ENCODE measurements at regions not wholly inside any gene's neighbourhood (a gene's known extent, or its start where the extent isn't known, plus 50 kb on each side); places are given as distances from the start of the nearest gene placed in this dataset.
A peak's percentile ranks its signal among the peaks of the same experiment; 100 is the strongest.

DNA sequence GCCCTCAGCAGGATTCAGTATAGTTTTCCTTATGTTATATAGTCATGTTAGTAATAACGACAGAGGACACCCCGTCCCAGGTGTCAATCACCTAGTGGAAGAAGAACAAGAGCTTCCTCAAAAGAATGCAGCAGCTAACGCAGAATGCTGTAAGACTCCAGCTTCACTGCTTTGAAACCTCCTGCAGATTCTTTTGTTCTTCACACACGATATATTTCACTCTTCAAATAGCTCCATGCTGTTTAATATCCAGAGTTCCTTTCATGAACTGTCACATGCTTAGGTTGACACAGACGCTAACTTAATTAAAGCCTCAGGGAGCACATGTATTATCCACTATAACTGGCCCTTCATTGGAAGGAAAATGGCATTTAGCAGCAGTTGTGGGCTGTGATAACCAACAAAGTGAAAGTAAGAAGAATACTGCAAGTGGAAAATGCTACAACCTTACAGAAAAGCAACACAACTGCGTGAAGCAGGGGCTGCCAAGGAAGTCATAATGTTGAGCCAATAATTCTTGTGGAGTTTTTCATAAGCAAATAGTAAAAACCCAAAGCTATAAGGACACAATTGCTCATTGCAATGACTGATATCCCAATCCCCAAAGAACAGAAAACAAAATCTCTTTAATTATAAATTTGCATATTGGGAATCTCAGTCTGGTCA is 387.5 kb downstream of the PLK2 start:
- no peak for DNase-seq (ENCODE audit: low read depth)
- TF ChIP-seq, protein P1, sequence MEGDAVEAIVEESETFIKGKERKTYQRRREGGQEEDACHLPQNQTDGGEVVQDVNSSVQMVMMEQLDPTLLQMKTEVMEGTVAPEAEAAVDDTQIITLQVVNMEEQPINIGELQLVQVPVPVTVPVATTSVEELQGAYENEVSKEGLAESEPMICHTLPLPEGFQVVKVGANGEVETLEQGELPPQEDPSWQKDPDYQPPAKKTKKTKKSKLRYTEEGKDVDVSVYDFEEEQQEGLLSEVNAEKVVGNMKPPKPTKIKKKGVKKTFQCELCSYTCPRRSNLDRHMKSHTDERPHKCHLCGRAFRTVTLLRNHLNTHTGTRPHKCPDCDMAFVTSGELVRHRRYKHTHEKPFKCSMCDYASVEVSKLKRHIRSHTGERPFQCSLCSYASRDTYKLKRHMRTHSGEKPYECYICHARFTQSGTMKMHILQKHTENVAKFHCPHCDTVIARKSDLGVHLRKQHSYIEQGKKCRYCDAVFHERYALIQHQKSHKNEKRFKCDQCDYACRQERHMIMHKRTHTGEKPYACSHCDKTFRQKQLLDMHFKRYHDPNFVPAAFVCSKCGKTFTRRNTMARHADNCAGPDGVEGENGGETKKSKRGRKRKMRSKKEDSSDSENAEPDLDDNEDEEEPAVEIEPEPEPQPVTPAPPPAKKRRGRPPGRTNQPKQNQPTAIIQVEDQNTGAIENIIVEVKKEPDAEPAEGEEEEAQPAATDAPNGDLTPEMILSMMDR (IDR thresholded peaks at IDR 0.05; ENCODE audit: low read length, missing control alignments), result no peak
- peak overlapping the region; percentile 1 for H3K4me3 ChIP-seq (replicated peaks; ENCODE audit: low read depth, low read length)

DNA sequence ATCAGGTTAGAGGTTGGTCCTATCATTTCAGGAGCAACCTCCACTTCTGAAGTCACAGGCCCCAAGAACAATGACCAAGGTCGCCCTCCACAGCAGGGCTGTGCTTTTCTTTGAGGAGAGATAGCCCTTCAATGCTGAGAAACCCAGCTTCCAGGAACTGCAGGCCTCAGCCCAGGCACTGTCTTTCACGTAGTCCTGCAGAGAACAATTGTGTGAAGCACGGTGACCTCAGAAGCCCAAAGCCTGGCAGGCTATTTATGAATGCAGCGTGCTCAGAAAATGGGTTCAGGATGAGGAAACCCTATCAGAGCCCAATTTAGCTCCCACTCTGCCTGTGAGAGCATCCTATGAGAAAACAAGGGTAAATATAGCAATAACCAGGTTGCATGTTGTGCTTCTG is 388.3 kb downstream of the PLK2 start:
- peak; percentile 24 for DNase-seq (ENCODE audit: low read depth)

DNA sequence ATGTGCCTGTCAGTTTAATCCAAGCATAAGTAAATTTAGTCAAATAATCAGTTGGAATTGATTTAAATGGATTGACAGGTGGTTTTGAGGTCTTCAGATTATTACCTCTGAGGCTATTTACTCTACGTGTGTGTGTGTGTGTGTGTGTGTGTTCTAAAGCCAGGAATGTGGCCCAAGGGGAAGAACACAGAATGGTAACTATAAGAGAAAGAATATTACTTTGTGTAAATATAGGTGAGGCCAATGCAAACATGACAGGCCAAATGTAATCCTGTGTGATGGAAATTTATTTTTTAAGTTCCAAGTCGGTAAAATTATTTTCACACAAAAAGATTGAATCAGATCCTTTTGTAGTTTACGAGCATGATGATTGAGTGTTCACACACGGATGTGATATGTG is 390.0 kb downstream of the PLK2 start:
- H3K4me3 ChIP-seq (replicated peaks; ENCODE audit: low read depth, low read length), result no peak overlapping the region
- TF ChIP-seq, protein P1 (IDR thresholded peaks at IDR 0.05; ENCODE audit: low read length, missing control alignments), result no peak
- no peak for DNase-seq (ENCODE audit: low read depth)

More for the DNA sequence above, 388.3 kb downstream of the PLK2 start:
- no peak overlapping the region for H3K4me3 ChIP-seq (replicated peaks; ENCODE audit: low read depth, low read length)
- TF ChIP-seq, protein P1 (IDR thresholded peaks at IDR 0.05; ENCODE audit: low read length, missing control alignments), result no peak

DNA sequence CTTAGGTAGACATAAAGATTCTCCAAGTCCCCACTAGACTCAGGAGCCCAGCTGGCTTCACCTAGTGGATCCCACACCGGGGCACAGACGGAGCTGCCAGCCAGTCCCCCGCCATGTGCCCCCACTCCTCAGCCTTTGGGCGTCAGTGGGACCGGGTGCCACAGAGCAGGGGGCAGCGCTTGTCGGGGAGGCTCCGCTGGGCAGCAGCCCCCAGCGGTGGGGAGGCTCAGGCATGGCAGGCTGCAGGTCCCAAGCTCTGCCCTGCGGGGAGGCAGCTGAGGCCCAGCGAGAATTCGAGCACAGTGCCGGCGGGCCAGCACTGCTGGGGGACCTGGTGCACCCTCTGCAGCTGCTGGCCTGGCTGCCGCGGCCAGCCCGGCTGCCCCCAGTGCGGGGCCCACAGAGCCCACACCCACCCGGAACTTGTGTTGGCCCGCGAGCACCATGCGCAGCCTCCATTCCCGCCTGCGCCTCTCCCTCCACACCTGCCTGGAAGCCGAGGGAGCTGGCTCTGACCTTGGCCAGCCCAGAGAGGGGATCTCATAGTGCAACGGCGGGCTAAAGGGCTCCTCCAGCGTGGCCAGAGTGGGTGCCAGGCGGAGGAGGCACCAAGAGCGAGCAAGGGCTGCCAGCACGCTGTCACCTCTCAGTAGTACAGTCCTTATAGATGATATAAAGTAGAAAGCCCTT is 390.7 kb downstream of the PLK2 start:
- no peak for DNase-seq (ENCODE audit: low read depth)
- TF ChIP-seq, protein P1 (IDR thresholded peaks at IDR 0.05; ENCODE audit: low read length, missing control alignments), result no peak
- no peak overlapping the region for H3K4me3 ChIP-seq (replicated peaks; ENCODE audit: low read depth, low read length)

DNA sequence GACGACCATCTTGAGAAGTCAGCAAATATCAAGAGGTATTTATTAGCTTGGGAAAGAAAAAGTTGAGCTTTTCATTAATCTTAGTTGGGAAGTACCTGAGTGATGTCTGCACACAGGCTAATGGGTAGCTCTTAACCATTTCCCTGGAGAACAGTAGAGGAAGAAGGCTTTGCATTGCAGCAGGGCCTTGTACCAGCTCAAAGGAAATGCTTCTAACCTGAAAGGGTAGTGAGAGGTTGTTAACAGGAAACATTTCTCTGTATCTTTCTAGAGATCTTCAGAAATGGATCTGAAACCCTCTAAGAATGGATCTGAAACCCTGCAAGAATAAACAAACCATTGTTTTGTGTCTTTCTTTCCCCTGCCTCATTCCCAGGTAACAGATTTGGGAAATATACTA is 393.3 kb downstream of the PLK2 start:
- TF ChIP-seq, protein P1 (IDR thresholded peaks at IDR 0.05; ENCODE audit: low read length, missing control alignments), result no peak
- DNase-seq (ENCODE audit: low read depth), result no peak
- no peak overlapping the region for H3K4me3 ChIP-seq (replicated peaks; ENCODE audit: low read depth, low read length)

DNA sequence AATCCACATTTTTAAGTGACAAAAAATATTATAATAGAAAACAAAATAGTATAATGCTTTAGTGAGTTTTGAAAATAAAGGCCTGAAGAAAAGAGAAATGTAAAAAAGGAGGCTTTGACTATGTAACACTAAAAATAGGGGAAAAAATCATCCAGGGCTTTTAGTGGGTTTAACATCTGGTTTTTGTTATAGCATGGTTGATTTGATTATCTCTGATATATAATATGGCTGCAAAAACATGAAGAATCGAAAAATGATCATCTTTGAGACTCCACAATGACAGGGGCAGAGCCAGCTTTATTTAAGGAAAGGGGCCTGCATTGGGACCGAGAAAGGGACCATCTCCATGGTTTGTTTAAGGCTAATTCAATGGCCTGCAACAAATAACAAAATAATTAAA is 393.8 kb downstream of the PLK2 start:
- no peak for DNase-seq (ENCODE audit: low read depth)
- no peak overlapping the region for H3K4me3 ChIP-seq (replicated peaks; ENCODE audit: low read depth, low read length)
- TF ChIP-seq, protein P1 (IDR thresholded peaks at IDR 0.05; ENCODE audit: low read length, missing control alignments), result no peak
